Stomach smooth muscle (tissue), 2 donors: ENCODE measurements at regions not wholly inside any gene's neighbourhood (a gene's known extent, or its start where the extent isn't known, plus 50 kb on each side); places are given as distances from the start of the nearest gene placed in this dataset.
"Not testable (repeated sequence)": the region's sequence is repeated elsewhere in the genome, so short reads cannot be mapped to it uniquely, and the experiment has no call there.

Experiments used
- H3K27ac ChIP-seq: one replicate; pipeline ENCODE4 v1.7.0; 2013; ENCODE audit warnings: mild to moderate bottlenecking, low read length, inconsistent platforms
- H3K27me3 ChIP-seq, 2 donors: one replicate each; pipeline ENCODE4 v1.7.0; 2013; ENCODE audit warnings: low read length in 2 of 2; ENCODE audit not compliant: insufficient read depth in 2 of 2, control insufficient read depth in 1 of 2
- H3K36me3 ChIP-seq, 2 donors: one replicate each; pipeline ENCODE4 v1.7.0; 2013; ENCODE audit warnings: low read length in 2 of 2; ENCODE audit not compliant: control insufficient read depth in 2 of 2, insufficient read depth in 2 of 2
- H3K4me1 ChIP-seq: one replicate; pipeline ENCODE4 v1.7.0; 2013; ENCODE audit warnings: low read length; ENCODE audit not compliant: control insufficient read depth, insufficient read depth
- H3K4me3 ChIP-seq, 2 donors: one replicate each; pipeline ENCODE4 v1.7.0; 2013; ENCODE audit warnings: low read length in 2 of 2
- H3K9ac ChIP-seq, 2 donors: one replicate each; pipeline ENCODE4 v1.7.0; 2013; ENCODE audit warnings: low read length in 2 of 2, mild to moderate bottlenecking in 1 of 2
- H3K9me3 ChIP-seq, 2 donors: one replicate each; pipeline ENCODE4 v1.7.0; 2013; ENCODE audit warnings: low read length in 2 of 2; ENCODE audit not compliant: control insufficient read depth in 2 of 2
- donor health status: healthy.
- donor health status: Pancreatic carcinoma.

- not testable (repeated sequence) for H3K27ac ChIP-seq, H3K4me1 ChIP-seq, H3K27me3 ChIP-seq, H3K36me3 ChIP-seq, H3K9me3 ChIP-seq
- Histone ChIP-seq H3K4me3 (peak overlapping the region; percentile 74 to 84), H3K9ac (peak overlapping the region; percentile 58 to 76)
Observed at GRCh38 chr1:148402152-148403084, 80.7 kb downstream of the PPIAL4G start.

- H3K27me3 ChIP-seq, H3K36me3 ChIP-seq, H3K4me1 ChIP-seq, H3K4me3 ChIP-seq, H3K27ac ChIP-seq, H3K9me3 ChIP-seq, H3K9ac ChIP-seq: not testable (repeated sequence)
Observed at GRCh38 chr1:148397516-148397915, 85.6 kb downstream of the PPIAL4G start.

- not testable (repeated sequence) for H3K27ac ChIP-seq, H3K9me3 ChIP-seq, H3K4me3 ChIP-seq, H3K9ac ChIP-seq, H3K4me1 ChIP-seq, H3K36me3 ChIP-seq, H3K27me3 ChIP-seq
Observed at GRCh38 chr1:148392505-148392904, 90.6 kb downstream of the PPIAL4G start.

DNA sequence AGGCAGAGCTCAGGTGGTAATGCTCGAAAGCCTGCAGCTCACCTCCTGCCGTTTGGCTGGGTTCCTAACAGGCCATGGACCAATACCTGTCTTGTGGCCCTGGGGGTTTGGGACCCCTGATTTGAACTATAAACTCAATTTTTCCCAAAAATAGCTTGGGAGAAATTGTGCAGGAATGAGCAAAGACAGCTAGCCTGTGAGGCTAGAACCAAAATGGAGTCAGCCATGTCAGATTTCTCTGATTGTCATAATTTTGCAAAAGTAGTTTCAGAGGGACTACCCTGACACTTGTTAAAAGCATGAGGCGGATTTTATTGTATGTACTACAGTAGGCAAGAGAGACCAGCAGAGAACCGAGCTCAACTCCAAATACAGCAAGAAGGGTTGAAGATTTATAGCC is 91.8 kb downstream of the PPIAL4G start:
- H3K4me3 ChIP-seq, H3K27ac ChIP-seq, H3K27me3 ChIP-seq, H3K36me3 ChIP-seq, H3K4me1 ChIP-seq, H3K9ac ChIP-seq, H3K9me3 ChIP-seq: not testable (repeated sequence)

GRCh38 chr1:148389027-148389339 is 94.1 kb downstream of the PPIAL4G start:
- Histone ChIP-seq H3K27me3 (no peaks in the 10 kb centered on the region), H3K9ac (peak overlapping the region; percentile 84 to 91), H3K4me3 (peak overlapping the region; percentile 77 to 83), H3K4me1 (no peaks in the 10 kb centered on the region), H3K27ac (peak overlapping the region; percentile 84), H3K36me3 (no peaks in the 10 kb centered on the region), H3K9me3 (no peaks in the 10 kb centered on the region)

DNA sequence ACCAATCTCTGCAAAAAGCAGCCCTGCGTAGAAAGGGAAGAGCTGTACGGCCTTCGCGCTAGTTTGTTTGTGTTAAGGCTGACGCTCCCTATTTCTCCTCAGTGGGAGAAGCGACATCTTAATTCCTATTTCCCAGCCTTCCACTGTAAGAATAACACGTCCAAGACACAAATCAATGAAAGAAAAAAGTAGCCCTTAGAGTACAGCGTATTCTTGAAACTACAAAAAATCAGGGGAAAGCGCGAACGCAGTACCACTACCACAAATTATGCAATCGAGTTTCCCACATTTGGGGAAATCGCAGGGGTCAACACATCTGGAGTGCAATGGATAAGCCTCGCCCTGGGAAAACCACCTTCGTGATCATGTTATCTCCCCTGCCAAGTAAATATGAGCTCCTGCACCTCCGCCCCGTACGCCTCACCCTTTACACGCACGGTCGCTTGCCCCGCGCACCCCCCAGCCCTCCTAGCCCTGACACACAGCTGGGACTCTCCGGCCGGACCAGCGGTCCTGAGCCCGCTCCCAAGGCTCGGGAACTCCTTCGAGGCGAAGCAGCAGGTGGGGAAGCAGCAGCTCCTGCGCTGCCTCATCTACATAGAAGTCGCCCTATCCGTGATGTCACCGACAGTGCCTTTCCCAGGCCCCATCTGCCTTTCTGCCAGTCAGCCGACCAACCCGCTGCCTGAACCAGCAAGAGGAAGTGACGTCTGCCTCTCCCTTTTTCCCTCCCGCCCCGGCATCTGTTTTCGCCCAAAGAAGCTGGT is 94.7 kb downstream of the PPIAL4G start:
- Histone ChIP-seq H3K27ac (peak overlapping the region; percentile 84), H3K4me1 (no peaks in the 10 kb centered on the region), H3K9me3 (no peaks in the 10 kb centered on the region), H3K36me3 (no peaks in the 10 kb centered on the region), H3K27me3 (no peaks in the 10 kb centered on the region), H3K9ac (peak overlapping the region; percentile 84 to 91), H3K4me3 (peak overlapping the region; percentile 77 to 83)

- peak overlapping the region; percentile 84 to 91 for H3K9ac ChIP-seq
- H3K9me3 ChIP-seq, H3K27me3 ChIP-seq, H3K4me1 ChIP-seq, H3K36me3 ChIP-seq: not testable (repeated sequence)
- peak overlapping the region; percentile 84 for H3K27ac ChIP-seq
- H3K4me3 ChIP-seq, result peak overlapping the region; percentile 77 to 83
Observed at GRCh38 chr1:148387949-148388259, 95.2 kb downstream of the PPIAL4G start.

GRCh38 chr1:148387122-148387948 is 95.8 kb downstream of the PPIAL4G start:
- H3K27me3 ChIP-seq, H3K27ac ChIP-seq, H3K36me3 ChIP-seq, H3K9ac ChIP-seq, H3K9me3 ChIP-seq, H3K4me3 ChIP-seq, H3K4me1 ChIP-seq: not testable (repeated sequence)

DNA sequence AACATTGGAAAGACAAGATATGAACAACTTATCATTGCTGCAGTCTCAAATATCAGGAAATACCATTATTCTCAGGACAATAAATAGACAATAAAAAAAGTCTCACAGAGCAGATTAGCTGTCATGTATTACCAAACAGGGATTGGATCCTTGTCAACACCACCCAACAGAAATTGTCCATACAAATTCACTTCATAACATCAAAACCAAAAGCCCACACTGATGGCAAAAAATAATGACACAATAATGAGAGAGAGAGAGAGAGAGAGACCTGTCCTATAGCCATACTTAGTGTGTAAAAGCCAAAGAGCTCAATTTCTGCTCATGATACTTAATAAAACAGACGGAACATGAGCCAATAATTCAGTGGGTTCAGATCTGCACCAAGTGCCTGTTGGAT is 96.5 kb downstream of the PPIAL4G start:
- no peak overlapping the region for H3K9ac ChIP-seq

GRCh38 chr1:148386031-148386398 is 97.1 kb downstream of the PPIAL4G start:
- not testable (repeated sequence) for H3K27me3 ChIP-seq, H3K9me3 ChIP-seq, H3K4me1 ChIP-seq, H3K9ac ChIP-seq, H3K27ac ChIP-seq, H3K4me3 ChIP-seq, H3K36me3 ChIP-seq

More for the DNA sequence above, 96.5 kb downstream of the PPIAL4G start:
- H3K27ac ChIP-seq, result no peak overlapping the region
- no peaks in the 10 kb centered on the region for H3K9me3 ChIP-seq
- H3K4me1 ChIP-seq, result no peaks in the 10 kb centered on the region
- no peaks in the 10 kb centered on the region for H3K27me3 ChIP-seq
- H3K36me3 ChIP-seq, result no peaks in the 10 kb centered on the region
- no peak overlapping the region for H3K4me3 ChIP-seq
